Activated naive CD8-positive, alpha-beta T cell treated with anti-CD3 and anti-CD28 coated beads for 36 hours (primary cell): ENCODE measurements at regions not wholly inside any gene's neighbourhood (a gene's known extent, or its start where the extent isn't known, plus 50 kb on each side); places are given as distances from the start of the nearest gene placed in this dataset.

Source experiments
- DNase-seq: peaks from one replicate; pipeline ENCODE4 v3.0.0; 2021
- H3K27ac Mint-ChIP-seq: one replicate; pipeline ENCODE4 v1.8.0; 2022; ENCODE audit warnings: mild to moderate bottlenecking, moderate library complexity, mixed read lengths
- H3K27me3 Mint-ChIP-seq: one replicate; pipeline ENCODE4 v1.8.0; 2022; ENCODE audit warnings: mild to moderate bottlenecking, mixed read lengths
- H3K36me3 Mint-ChIP-seq: one replicate; pipeline ENCODE4 v1.8.0; 2021; ENCODE audit warnings: mild to moderate bottlenecking, mixed read lengths
- H3K4me1 Mint-ChIP-seq: one replicate; pipeline ENCODE4 v1.8.0; 2021; ENCODE audit warnings: mixed read lengths
- H3K4me3 Mint-ChIP-seq: one replicate; pipeline ENCODE4 v1.8.0; 2022; ENCODE audit warnings: mild to moderate bottlenecking, moderate library complexity, mixed read lengths
- H3K9me3 Mint-ChIP-seq: one replicate; pipeline ENCODE4 v1.8.0; 2022; ENCODE audit warnings: mixed read lengths

GRCh38 chr22:49119551-49119952 lies 708.1 kb downstream of the BRD1 start:
- Mint-ChIP-seq H3K27me3 (peaks cover 12% of the 10 kb centered on the region), H3K27ac (no peak overlapping the region), H3K4me3 (no peak overlapping the region), H3K4me1 (no peaks in the 10 kb centered on the region), H3K9me3 (peaks cover 2% of the 10 kb centered on the region), H3K36me3 (peaks cover 3% of the 10 kb centered on the region)
- DNase-seq = no peak

- H3K9me3 Mint-ChIP-seq = peaks cover 2% of the 10 kb centered on the region
- H3K4me3 Mint-ChIP-seq = no peak overlapping the region
- H3K27me3 Mint-ChIP-seq = no peaks in the 10 kb centered on the region
- H3K4me1 Mint-ChIP-seq = no peaks in the 10 kb centered on the region
- no peaks in the 10 kb centered on the region for H3K36me3 Mint-ChIP-seq
- no peak overlapping the region for H3K27ac Mint-ChIP-seq
- DNase-seq = no peak
These were observed 709.6 kb downstream of the BRD1 start for GRCh38 chr22:49118065-49118464.

- Mint-ChIP-seq H3K9me3 (peaks cover 2% of the 10 kb centered on the region), H3K27me3 (no peaks in the 10 kb centered on the region), H3K4me3 (no peak overlapping the region), H3K4me1 (no peaks in the 10 kb centered on the region), H3K27ac (no peak overlapping the region), H3K36me3 (no peaks in the 10 kb centered on the region)
- no peak for DNase-seq
These were observed 710.2 kb downstream of the BRD1 start for GRCh38 chr22:49117486-49117885.

GRCh38 chr22:49116486-49117120 lies 711.1 kb downstream of the BRD1 start:
- no peaks in the 10 kb centered on the region for H3K36me3 Mint-ChIP-seq
- H3K9me3 Mint-ChIP-seq = no peaks in the 10 kb centered on the region
- H3K4me1 Mint-ChIP-seq = no peaks in the 10 kb centered on the region
- no peaks in the 10 kb centered on the region for H3K27me3 Mint-ChIP-seq
- H3K4me3 Mint-ChIP-seq = no peak overlapping the region
- H3K27ac Mint-ChIP-seq = no peak overlapping the region
- DNase-seq = no peak

- H3K36me3 Mint-ChIP-seq = no peaks in the 10 kb centered on the region
- no peaks in the 10 kb centered on the region for H3K4me1 Mint-ChIP-seq
- H3K27ac Mint-ChIP-seq = no peak overlapping the region
- H3K9me3 Mint-ChIP-seq = no peaks in the 10 kb centered on the region
- H3K27me3 Mint-ChIP-seq = no peaks in the 10 kb centered on the region
- no peak for DNase-seq
- H3K4me3 Mint-ChIP-seq = no peak overlapping the region
These were observed 711.7 kb downstream of the BRD1 start for GRCh38 chr22:49116021-49116420.

GRCh38 chr22:49115197-49115596 lies 712.5 kb downstream of the BRD1 start:
- H3K4me1 Mint-ChIP-seq = no peaks in the 10 kb centered on the region
- H3K27me3 Mint-ChIP-seq = no peaks in the 10 kb centered on the region
- H3K36me3 Mint-ChIP-seq = no peaks in the 10 kb centered on the region

GRCh38 chr22:49113758-49114157 lies 713.9 kb downstream of the BRD1 start:
- no peaks in the 10 kb centered on the region for H3K4me1 Mint-ChIP-seq
- no peak for DNase-seq
- no peaks in the 10 kb centered on the region for H3K36me3 Mint-ChIP-seq
- H3K4me3 Mint-ChIP-seq = no peak overlapping the region
- no peaks in the 10 kb centered on the region for H3K9me3 Mint-ChIP-seq
- H3K27me3 Mint-ChIP-seq = no peaks in the 10 kb centered on the region
- H3K27ac Mint-ChIP-seq = no peak overlapping the region

More at GRCh38 chr22:49115197-49115596, 712.5 kb downstream of the BRD1 start:
- H3K9me3 Mint-ChIP-seq = no peaks in the 10 kb centered on the region
- no peak overlapping the region for H3K4me3 Mint-ChIP-seq
- no peak for DNase-seq
- no peak overlapping the region for H3K27ac Mint-ChIP-seq

GRCh38 chr22:49112661-49113626 lies 714.7 kb downstream of the BRD1 start:
- no peaks in the 10 kb centered on the region for H3K36me3 Mint-ChIP-seq
- no peaks in the 10 kb centered on the region for H3K27me3 Mint-ChIP-seq
- no peaks in the 10 kb centered on the region for H3K9me3 Mint-ChIP-seq
- H3K4me3 Mint-ChIP-seq = no peak overlapping the region
- DNase-seq = no peak
- H3K27ac Mint-ChIP-seq = no peak overlapping the region
- H3K4me1 Mint-ChIP-seq = no peaks in the 10 kb centered on the region

GRCh38 chr22:49112176-49112575 lies 715.5 kb downstream of the BRD1 start:
- H3K9me3 Mint-ChIP-seq = no peaks in the 10 kb centered on the region
- no peaks in the 10 kb centered on the region for H3K4me1 Mint-ChIP-seq
- no peak overlapping the region for H3K27ac Mint-ChIP-seq
- no peak for DNase-seq
- H3K27me3 Mint-ChIP-seq = no peaks in the 10 kb centered on the region
- no peak overlapping the region for H3K4me3 Mint-ChIP-seq
- H3K36me3 Mint-ChIP-seq = no peaks in the 10 kb centered on the region

GRCh38 chr22:49111085-49111484 lies 716.6 kb downstream of the BRD1 start:
- Mint-ChIP-seq H3K4me3 (no peak overlapping the region), H3K4me1 (no peaks in the 10 kb centered on the region), H3K9me3 (no peaks in the 10 kb centered on the region), H3K27ac (no peak overlapping the region), H3K27me3 (no peaks in the 10 kb centered on the region), H3K36me3 (no peaks in the 10 kb centered on the region)
- DNase-seq = no peak

GRCh38 chr22:49108636-49109315 lies 718.9 kb downstream of the BRD1 start:
- no peak overlapping the region for H3K27ac Mint-ChIP-seq
- no peaks in the 10 kb centered on the region for H3K9me3 Mint-ChIP-seq
- H3K4me1 Mint-ChIP-seq = no peaks in the 10 kb centered on the region
- H3K4me3 Mint-ChIP-seq = no peak overlapping the region
- DNase-seq = no peak
- H3K27me3 Mint-ChIP-seq = no peaks in the 10 kb centered on the region
- no peaks in the 10 kb centered on the region for H3K36me3 Mint-ChIP-seq

- Mint-ChIP-seq H3K36me3 (no peaks in the 10 kb centered on the region), H3K27me3 (no peaks in the 10 kb centered on the region), H3K4me3 (no peak overlapping the region), H3K4me1 (no peaks in the 10 kb centered on the region), H3K9me3 (no peaks in the 10 kb centered on the region), H3K27ac (no peak overlapping the region)
- no peak for DNase-seq
These were observed 719.6 kb downstream of the BRD1 start for GRCh38 chr22:49107961-49108530.

GRCh38 chr22:49107561-49107960 lies 720.1 kb downstream of the BRD1 start:
- Mint-ChIP-seq H3K36me3 (no peaks in the 10 kb centered on the region), H3K27ac (no peak overlapping the region), H3K27me3 (no peaks in the 10 kb centered on the region), H3K4me3 (no peak overlapping the region), H3K4me1 (no peaks in the 10 kb centered on the region), H3K9me3 (no peaks in the 10 kb centered on the region)
- DNase-seq = no peak

- Mint-ChIP-seq H3K27ac (no peak overlapping the region), H3K9me3 (no peaks in the 10 kb centered on the region), H3K36me3 (no peaks in the 10 kb centered on the region), H3K4me3 (no peak overlapping the region), H3K27me3 (no peaks in the 10 kb centered on the region), H3K4me1 (no peaks in the 10 kb centered on the region)
- no peak for DNase-seq
These were observed 720.9 kb downstream of the BRD1 start for GRCh38 chr22:49106842-49107152.
